ENCODE measurements at regions not wholly inside any gene's neighbourhood (a gene's known extent, or its start where the extent isn't known, plus 50 kb on each side); places are given as distances from the start of the nearest gene placed in this dataset.

DNA sequence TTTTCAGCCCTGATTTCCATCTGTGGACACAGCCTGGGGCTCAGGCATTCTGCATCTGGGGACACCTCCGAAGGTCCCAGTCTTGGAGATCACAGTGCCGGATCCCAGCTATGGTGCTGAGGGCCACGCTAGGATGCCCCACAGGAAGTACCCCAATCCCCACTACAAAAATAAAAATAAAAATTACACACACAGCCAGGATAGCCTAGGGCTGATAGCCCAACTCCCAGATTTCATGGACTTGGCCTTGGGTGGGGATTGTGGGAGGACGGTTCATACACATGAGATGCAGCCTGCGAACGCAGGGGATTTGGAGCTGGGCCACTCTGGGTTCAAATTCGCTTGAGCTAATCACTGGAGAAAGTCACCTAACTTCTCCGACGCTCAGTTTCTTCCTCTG is 237.7 kb downstream of the BUD13 start:
- no peak overlapping the region for H2BK15ac ChIP-seq (ENCODE audit: low read length)
- no peak overlapping the region for H4K91ac ChIP-seq (ENCODE audit: low read depth, low read length, poor library complexity)
- no peak overlapping the region for H3K4ac ChIP-seq (ENCODE audit: low read length)
- no peaks in the 10 kb centered on the region for H3K79me1 ChIP-seq (ENCODE audit: low read depth, low read length)
- no peak overlapping the region for H3K4me3 ChIP-seq (ENCODE audit: low read length in 2 of 2)
- no peak overlapping the region for H2BK5ac ChIP-seq (ENCODE audit: low read length)
- H4K8ac ChIP-seq (ENCODE audit: low read depth, low read length): no peak overlapping the region
- no peak overlapping the region for H2BK12ac ChIP-seq (ENCODE audit: low read length)
- H3K18ac ChIP-seq (ENCODE audit: low read length): no peak overlapping the region
- no peak overlapping the region for H3K14ac ChIP-seq (ENCODE audit: low read length)
- H3K4me1 ChIP-seq (ENCODE audit: control insufficient read depth in 2 of 2, insufficient read depth in 1 of 2, low read depth in 1 of 2, low read length in 2 of 2): peaks cover 5 to 14% of the 10 kb centered on the region in 2 donors
- no peak overlapping the region for H3K4me2 ChIP-seq (ENCODE audit: insufficient read depth, low read length, poor library complexity, severe bottlenecking)
- H3K27ac ChIP-seq (replicated peaks; ENCODE audit: low read length): no peak overlapping the region
- no peak overlapping the region for H2BK120ac ChIP-seq (ENCODE audit: low read depth, low read length)
- no CpG with 5 or more reads among the region's 9 CpGs for WGBS, 2 donors (ENCODE audit: extremely low coverage in 2 of 2, insufficient read length in 2 of 2, insufficient replicate concordance in 1 of 2)
- no peak for DNase-seq (ENCODE audit: low spot score)
- H2AFZ ChIP-seq (ENCODE audit: low read length): no peak overlapping the region
- H3K9me3 ChIP-seq (replicated peaks in 1 of 2; ENCODE audit: control insufficient read depth in 2 of 2, insufficient read depth in 1 of 2, low read depth in 1 of 2, low read length in 2 of 2): no peaks in the 10 kb centered on the region
- H3K9ac ChIP-seq (ENCODE audit: low read depth, low read length, poor library complexity): no peak overlapping the region
- no peak overlapping the region for H3K23ac ChIP-seq (ENCODE audit: low read depth, low read length, poor library complexity)
- H3K36me3 ChIP-seq (replicated peaks in 1 of 2; ENCODE audit: control insufficient read depth in 2 of 2, insufficient read depth in 2 of 2, low read length in 2 of 2): no peaks in the 10 kb centered on the region
- H3K27me3 ChIP-seq (ENCODE audit: control insufficient read depth in 3 of 3, insufficient read depth in 3 of 3, low read depth in 1 of 3, low read length in 3 of 3): peaks cover 0 to 24% (median 0%) of the 10 kb centered on the region in 3 experiments
- H2AK5ac ChIP-seq (ENCODE audit: low read depth, low read length): no peak overlapping the region

DNA sequence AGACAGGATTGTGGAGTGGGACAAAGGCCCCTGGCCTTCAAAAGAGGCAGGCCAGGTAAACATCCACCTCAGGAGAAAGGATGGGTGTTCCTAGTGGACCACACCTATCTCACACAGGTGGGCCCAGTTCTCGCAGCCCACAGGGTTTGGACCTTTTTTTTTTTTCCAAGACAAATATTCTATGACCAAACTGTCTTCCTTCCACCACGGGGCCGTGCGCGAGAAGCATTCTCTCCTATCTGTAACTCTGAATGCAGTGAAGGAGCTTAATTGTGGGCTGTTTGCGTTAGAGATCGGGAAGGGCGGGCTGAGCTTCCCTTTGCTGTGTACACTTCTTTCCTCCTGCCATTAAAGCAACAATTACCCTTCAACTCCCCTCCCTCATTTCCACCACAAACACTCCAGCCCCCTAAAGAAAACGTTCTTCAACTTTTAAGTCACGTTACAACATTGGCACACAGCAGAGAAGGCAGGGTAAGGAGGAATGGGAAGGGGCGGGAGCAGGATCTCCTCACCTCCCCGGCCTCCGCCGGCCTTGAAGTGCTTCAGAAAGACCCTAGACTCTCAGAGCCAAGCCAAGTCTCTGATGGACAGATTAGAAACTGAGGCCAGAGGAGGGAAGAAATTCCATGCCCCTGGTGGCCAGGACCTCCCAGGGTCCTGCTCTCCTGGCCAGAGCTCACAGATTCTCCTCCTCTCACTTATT is 238.4 kb downstream of the BUD13 start:
- Histone ChIP-seq H3K4ac (ENCODE audit: low read length) (no peak overlapping the region), H2BK120ac (ENCODE audit: low read depth, low read length) (no peak overlapping the region), H3K4me1 (ENCODE audit: control insufficient read depth in 2 of 2, insufficient read depth in 1 of 2, low read depth in 1 of 2, low read length in 2 of 2) (peaks cover 5 to 14% of the 10 kb centered on the region in 2 donors), H2AK5ac (ENCODE audit: low read depth, low read length) (no peak overlapping the region), H3K9me3 (replicated peaks in 1 of 2; ENCODE audit: control insufficient read depth in 2 of 2, insufficient read depth in 1 of 2, low read depth in 1 of 2, low read length in 2 of 2) (no peaks in the 10 kb centered on the region), H2AFZ (ENCODE audit: low read length) (no peak overlapping the region), H3K9ac (ENCODE audit: low read depth, low read length, poor library complexity) (no peak overlapping the region), H3K36me3 (replicated peaks in 1 of 2; ENCODE audit: control insufficient read depth in 2 of 2, insufficient read depth in 2 of 2, low read length in 2 of 2) (no peaks in the 10 kb centered on the region), H3K27me3 (ENCODE audit: control insufficient read depth in 3 of 3, insufficient read depth in 3 of 3, low read depth in 1 of 3, low read length in 3 of 3) (peaks cover 0 to 24% (median 0%) of the 10 kb centered on the region in 3 experiments), H3K27ac (replicated peaks; ENCODE audit: low read length) (no peak overlapping the region), H3K4me2 (ENCODE audit: insufficient read depth, low read length, poor library complexity, severe bottlenecking) (no peak overlapping the region), H3K4me3 (ENCODE audit: low read length in 2 of 2) (no peak overlapping the region), H4K8ac (ENCODE audit: low read depth, low read length) (no peak overlapping the region), H2BK12ac (ENCODE audit: low read length) (no peak overlapping the region), H2BK15ac (ENCODE audit: low read length) (no peak overlapping the region), H3K18ac (ENCODE audit: low read length) (peak overlapping the region; percentile 15), H4K91ac (ENCODE audit: low read depth, low read length, poor library complexity) (no peak overlapping the region), H3K79me1 (ENCODE audit: low read depth, low read length) (no peaks in the 10 kb centered on the region), H3K23ac (ENCODE audit: low read depth, low read length, poor library complexity) (no peak overlapping the region), H3K14ac (ENCODE audit: low read length) (no peak overlapping the region), H2BK5ac (ENCODE audit: low read length) (no peak overlapping the region)
- WGBS, 2 donors (ENCODE audit: extremely low coverage in 2 of 2, insufficient read length in 2 of 2, insufficient replicate concordance in 1 of 2): 100% methylated on average over 1 of the region's 14 CpGs; no CpG with 5 or more reads in 1 of the 2 donors
- DNase-seq (ENCODE audit: low spot score): no peak

DNA sequence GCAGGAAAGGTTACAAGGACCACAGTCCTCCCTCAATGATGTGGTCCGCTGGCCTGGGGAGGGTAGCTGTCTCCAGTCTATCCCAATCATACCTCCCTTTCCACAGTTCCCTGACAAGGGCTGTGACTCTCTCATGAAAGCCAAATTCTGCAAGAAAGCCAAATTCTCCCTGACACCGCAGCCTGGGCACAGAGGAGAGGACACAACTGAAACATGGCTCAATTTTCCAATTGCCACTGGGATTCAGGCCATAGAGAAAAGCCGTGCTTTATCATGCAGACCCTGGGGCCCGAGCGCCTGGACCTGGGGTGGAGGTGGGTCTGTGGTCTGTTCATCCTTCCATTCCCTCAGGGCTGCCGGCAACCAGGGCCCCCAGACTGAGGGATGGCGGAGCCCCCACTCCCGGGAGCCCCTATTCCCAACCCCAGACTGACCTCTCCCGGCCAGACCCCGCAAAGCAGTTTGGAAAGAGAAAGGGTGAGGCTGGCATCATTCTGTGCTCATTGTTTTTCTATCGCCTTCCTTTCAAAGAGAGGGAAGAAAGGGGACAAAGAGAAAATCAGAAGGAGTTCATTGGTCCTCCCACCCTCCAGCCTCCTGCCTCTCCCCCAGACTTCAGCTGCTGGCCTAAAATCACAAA is 239.5 kb downstream of the BUD13 start:
- no peak overlapping the region for H3K9ac ChIP-seq (ENCODE audit: low read depth, low read length, poor library complexity)
- no peak overlapping the region for H4K8ac ChIP-seq (ENCODE audit: low read depth, low read length)
- H4K91ac ChIP-seq (ENCODE audit: low read depth, low read length, poor library complexity): no peak overlapping the region
- H3K4me1 ChIP-seq (ENCODE audit: control insufficient read depth in 2 of 2, insufficient read depth in 1 of 2, low read depth in 1 of 2, low read length in 2 of 2): peaks cover 5 to 14% of the 10 kb centered on the region in 2 donors
- no peak overlapping the region for H2BK120ac ChIP-seq (ENCODE audit: low read depth, low read length)
- DNase-seq (ENCODE audit: low spot score): peak; percentile 72
- H3K27me3 ChIP-seq (ENCODE audit: control insufficient read depth in 3 of 3, insufficient read depth in 3 of 3, low read depth in 1 of 3, low read length in 3 of 3): peaks cover 0 to 24% (median 0%) of the 10 kb centered on the region in 3 experiments
- H3K79me1 ChIP-seq (ENCODE audit: low read depth, low read length): no peaks in the 10 kb centered on the region
- no peak overlapping the region for H3K14ac ChIP-seq (ENCODE audit: low read length)
- no peak overlapping the region for H3K4ac ChIP-seq (ENCODE audit: low read length)
- H2BK15ac ChIP-seq (ENCODE audit: low read length): no peak overlapping the region
- WGBS, 2 donors (ENCODE audit: extremely low coverage in 2 of 2, insufficient read length in 2 of 2, insufficient replicate concordance in 1 of 2): no CpG with 5 or more reads among the region's 11 CpGs
- H3K9me3 ChIP-seq (replicated peaks in 1 of 2; ENCODE audit: control insufficient read depth in 2 of 2, insufficient read depth in 1 of 2, low read depth in 1 of 2, low read length in 2 of 2): no peaks in the 10 kb centered on the region
- H2BK12ac ChIP-seq (ENCODE audit: low read length): no peak overlapping the region
- no peak overlapping the region for H3K23ac ChIP-seq (ENCODE audit: low read depth, low read length, poor library complexity)
- no peak overlapping the region for H3K4me3 ChIP-seq (ENCODE audit: low read length in 2 of 2)
- H3K27ac ChIP-seq (replicated peaks; ENCODE audit: low read length): peak overlapping the region; percentile 37
- H2AFZ ChIP-seq (ENCODE audit: low read length): peak overlapping the region; percentile 70
- H3K18ac ChIP-seq (ENCODE audit: low read length): no peak overlapping the region
- no peak overlapping the region for H2BK5ac ChIP-seq (ENCODE audit: low read length)
- H3K36me3 ChIP-seq (replicated peaks in 1 of 2; ENCODE audit: control insufficient read depth in 2 of 2, insufficient read depth in 2 of 2, low read length in 2 of 2): no peaks in the 10 kb centered on the region
- H3K4me2 ChIP-seq (ENCODE audit: insufficient read depth, low read length, poor library complexity, severe bottlenecking): peak overlapping the region; percentile 38
- no peak overlapping the region for H2AK5ac ChIP-seq (ENCODE audit: low read depth, low read length)

DNA sequence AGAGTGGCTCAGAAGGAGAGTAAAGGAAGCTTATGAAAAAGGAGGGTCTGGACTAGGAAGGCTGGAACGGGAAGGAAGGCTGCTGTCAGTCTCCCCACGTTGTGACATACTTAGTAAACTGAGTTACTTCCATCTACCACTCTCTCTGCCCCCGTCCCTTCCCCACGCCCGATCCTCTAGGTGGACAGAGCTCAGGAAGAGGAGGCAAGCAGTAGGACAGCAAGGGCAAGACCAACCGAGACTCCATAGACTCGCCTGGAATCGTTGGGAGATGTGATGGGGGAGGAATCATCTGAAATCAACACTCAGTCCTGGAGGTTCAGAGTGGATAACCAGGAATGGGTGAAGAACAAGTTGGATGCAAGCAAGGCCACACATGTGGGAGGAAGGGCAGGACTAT is 240.7 kb downstream of the BUD13 start:
- no peaks in the 10 kb centered on the region for H3K36me3 ChIP-seq (replicated peaks in 1 of 2; ENCODE audit: control insufficient read depth in 2 of 2, insufficient read depth in 2 of 2, low read length in 2 of 2)
- no peak overlapping the region for H3K18ac ChIP-seq (ENCODE audit: low read length)
- H2BK15ac ChIP-seq (ENCODE audit: low read length): no peak overlapping the region
- no peak overlapping the region for H3K27ac ChIP-seq (replicated peaks; ENCODE audit: low read length)
- no peak overlapping the region for H2BK120ac ChIP-seq (ENCODE audit: low read depth, low read length)
- H4K91ac ChIP-seq (ENCODE audit: low read depth, low read length, poor library complexity): no peak overlapping the region
- H3K9ac ChIP-seq (ENCODE audit: low read depth, low read length, poor library complexity): no peak overlapping the region
- no peak overlapping the region for H3K4ac ChIP-seq (ENCODE audit: low read length)
- DNase-seq (ENCODE audit: low spot score): no peak
- peaks cover 0 to 24% (median 0%) of the 10 kb centered on the region in 3 experiments for H3K27me3 ChIP-seq (ENCODE audit: control insufficient read depth in 3 of 3, insufficient read depth in 3 of 3, low read depth in 1 of 3, low read length in 3 of 3)
- no peak overlapping the region for H2AFZ ChIP-seq (ENCODE audit: low read length)
- no peaks in the 10 kb centered on the region for H3K9me3 ChIP-seq (replicated peaks in 1 of 2; ENCODE audit: control insufficient read depth in 2 of 2, insufficient read depth in 1 of 2, low read depth in 1 of 2, low read length in 2 of 2)
- no peak overlapping the region for H4K8ac ChIP-seq (ENCODE audit: low read depth, low read length)
- no CpG with 5 or more reads among the region's 8 CpGs for WGBS, 2 donors (ENCODE audit: extremely low coverage in 2 of 2, insufficient read length in 2 of 2, insufficient replicate concordance in 1 of 2)
- H2AK5ac ChIP-seq (ENCODE audit: low read depth, low read length): no peak overlapping the region
- H3K4me3 ChIP-seq (ENCODE audit: low read length in 2 of 2): no peak overlapping the region
- H3K4me1 ChIP-seq (ENCODE audit: control insufficient read depth in 2 of 2, insufficient read depth in 1 of 2, low read depth in 1 of 2, low read length in 2 of 2): peaks cover 5 to 14% of the 10 kb centered on the region in 2 donors
- H3K14ac ChIP-seq (ENCODE audit: low read length): no peak overlapping the region
- H3K4me2 ChIP-seq (ENCODE audit: insufficient read depth, low read length, poor library complexity, severe bottlenecking): no peak overlapping the region
- no peak overlapping the region for H2BK5ac ChIP-seq (ENCODE audit: low read length)
- H2BK12ac ChIP-seq (ENCODE audit: low read length): no peak overlapping the region
- no peaks in the 10 kb centered on the region for H3K79me1 ChIP-seq (ENCODE audit: low read depth, low read length)
- H3K23ac ChIP-seq (ENCODE audit: low read depth, low read length, poor library complexity): no peak overlapping the region

All from neuronal stem cell (in vitro differentiated cells).